ENCODE measurements at regions not wholly inside any gene's neighbourhood (a gene's known extent, or its start where the extent isn't known, plus 50 kb on each side); places are given as distances from the start of the nearest gene placed in this dataset.

DNA sequence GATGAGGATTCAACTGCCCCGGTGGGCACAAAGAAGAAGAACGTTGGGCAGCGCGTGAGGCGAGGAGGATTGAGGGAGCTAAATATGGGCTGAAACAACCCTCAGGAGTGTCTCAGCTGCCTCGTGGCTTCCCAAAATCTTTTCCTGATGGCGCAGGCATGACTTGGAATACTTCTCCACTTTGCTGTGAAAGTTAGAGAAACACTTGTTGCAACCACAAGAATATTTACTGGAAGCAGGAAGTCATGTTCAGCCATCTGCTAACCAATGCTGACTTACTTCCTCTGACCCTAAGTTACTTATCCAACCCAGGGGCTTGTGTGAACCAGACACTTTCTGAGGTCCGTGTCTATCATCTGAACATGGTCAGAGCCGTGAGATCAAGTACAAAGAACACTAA is 148.8 kb downstream of the ARL4C start:
- BruUV-seq (replicated peaks), result no TSS peak
- TF ChIP-seq POLR2A (IDR thresholded peaks at IDR 0.05; ENCODE audit: low read depth, low read length) (no peak), MYC (IDR thresholded peaks at IDR 0.05; ENCODE audit: low read depth, low read length) (no peak), GATA2 (IDR thresholded peaks at IDR 0.05; ENCODE audit: insufficient read depth, insufficient read length, low read depth, low read length) (no peak), FOS (IDR thresholded peaks at IDR 0.05; ENCODE audit: borderline replicate concordance, insufficient read depth, low read length) (no peak)
- TF ChIP-seq, protein P1, sequence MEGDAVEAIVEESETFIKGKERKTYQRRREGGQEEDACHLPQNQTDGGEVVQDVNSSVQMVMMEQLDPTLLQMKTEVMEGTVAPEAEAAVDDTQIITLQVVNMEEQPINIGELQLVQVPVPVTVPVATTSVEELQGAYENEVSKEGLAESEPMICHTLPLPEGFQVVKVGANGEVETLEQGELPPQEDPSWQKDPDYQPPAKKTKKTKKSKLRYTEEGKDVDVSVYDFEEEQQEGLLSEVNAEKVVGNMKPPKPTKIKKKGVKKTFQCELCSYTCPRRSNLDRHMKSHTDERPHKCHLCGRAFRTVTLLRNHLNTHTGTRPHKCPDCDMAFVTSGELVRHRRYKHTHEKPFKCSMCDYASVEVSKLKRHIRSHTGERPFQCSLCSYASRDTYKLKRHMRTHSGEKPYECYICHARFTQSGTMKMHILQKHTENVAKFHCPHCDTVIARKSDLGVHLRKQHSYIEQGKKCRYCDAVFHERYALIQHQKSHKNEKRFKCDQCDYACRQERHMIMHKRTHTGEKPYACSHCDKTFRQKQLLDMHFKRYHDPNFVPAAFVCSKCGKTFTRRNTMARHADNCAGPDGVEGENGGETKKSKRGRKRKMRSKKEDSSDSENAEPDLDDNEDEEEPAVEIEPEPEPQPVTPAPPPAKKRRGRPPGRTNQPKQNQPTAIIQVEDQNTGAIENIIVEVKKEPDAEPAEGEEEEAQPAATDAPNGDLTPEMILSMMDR (IDR thresholded peaks at IDR 0.05; ENCODE audit: extremely low read depth in 1 of 2, insufficient read depth in 1 of 2, low read depth in 1 of 2, low read length in 2 of 2), result no peak
- ChIA-PET CTCF (no interaction called here), POLR2A (no interaction called here)
- Histone ChIP-seq H3K9me1 (replicated peaks; ENCODE audit: control insufficient read depth, extremely low read depth, insufficient read depth, low read length) (no peaks in the 10 kb centered on the region), H2AFZ (ENCODE audit: low read depth, low read length) (no peak overlapping the region), H3K27ac (ENCODE audit: insufficient read depth, low read depth, low read length) (no peak overlapping the region), H4K20me1 (replicated peaks; ENCODE audit: control insufficient read depth, extremely low read depth, insufficient read depth, low read length) (no peaks in the 10 kb centered on the region), H3K27me3 (ENCODE audit: control insufficient read depth in 2 of 2, insufficient read depth in 2 of 2, low read length in 2 of 2) (no peaks in the 10 kb centered on the region), H3K9me3 (replicated peaks; ENCODE audit: control insufficient read depth, insufficient read depth, low read length) (no peaks in the 10 kb centered on the region), H3K36me3 (ENCODE audit: control insufficient read depth in 2 of 2, extremely low read depth in 1 of 2, insufficient read depth in 2 of 2, low read length in 2 of 2) (no peaks in the 10 kb centered on the region), H3K4me3 (replicated peaks in 1 of 3; ENCODE audit: insufficient read depth in 1 of 3, low read depth in 1 of 3, low read length in 3 of 3) (no peak overlapping the region), H3K4me1 (ENCODE audit: control insufficient read depth, extremely low read depth, insufficient read depth, low read length) (no peaks in the 10 kb centered on the region), H3K9ac (replicated peaks; ENCODE audit: extremely low read depth, insufficient read depth, low read length) (no peak overlapping the region), H3K4me2 (ENCODE audit: insufficient read depth, low read length) (no peak overlapping the region), H3K79me2 (ENCODE audit: control insufficient read depth, insufficient read depth, low read length) (no peaks in the 10 kb centered on the region)
- FAIRE-seq, result no peak
- intact Hi-C loops (cut with micrococcal nuclease) (no loop called here), dilution Hi-C loops (cut with MboI; ENCODE audit: extremely low pct_ligation_motif_present, low sequenced_read_pairs) (no loop called here)
- DNase-seq (ENCODE audit: low read depth, low spot score), result no peak

DNA sequence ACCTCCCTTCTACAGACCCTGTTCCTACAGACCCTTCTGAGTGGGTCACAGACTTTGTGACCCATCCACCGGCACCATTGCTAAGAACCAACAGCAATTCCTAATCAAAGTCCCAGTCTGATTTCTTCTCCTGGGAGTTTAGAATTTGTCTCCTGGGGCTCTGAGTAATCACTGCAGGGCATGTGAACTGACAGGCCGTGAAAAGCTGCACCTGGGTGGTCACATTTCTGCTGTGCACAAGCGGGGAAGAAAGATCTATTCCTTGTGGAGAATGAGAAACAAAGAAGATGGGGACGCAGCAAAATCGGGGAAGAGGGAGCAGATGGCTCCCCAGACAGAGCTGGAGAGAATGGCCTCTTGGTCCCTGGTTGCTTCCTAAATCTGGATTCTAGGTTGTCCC is 151.0 kb downstream of the ARL4C start:
- TF ChIP-seq EZH2 (IDR thresholded peaks at IDR 0.05; ENCODE audit: borderline replicate concordance, low read depth, low read length, severe bottlenecking) (no peak), POLR2AphosphoS5 (IDR thresholded peaks at IDR 0.05; ENCODE audit: insufficient read depth, low read depth, low read length) (no peak), FOS (IDR thresholded peaks at IDR 0.05; ENCODE audit: borderline replicate concordance, insufficient read depth, low read length) (no peak), POLR2A (IDR thresholded peaks at IDR 0.05; ENCODE audit: low read depth, low read length) (no peak), JUN (IDR thresholded peaks at IDR 0.05; ENCODE audit: borderline replicate concordance, insufficient read depth, insufficient read length, low read depth) (no peak), MYC (IDR thresholded peaks at IDR 0.05; ENCODE audit: low read depth, low read length) (no peak), GATA2 (IDR thresholded peaks at IDR 0.05; ENCODE audit: insufficient read depth, insufficient read length, low read depth, low read length) (no peak)
- TF ChIP-seq, protein P1 (IDR thresholded peaks at IDR 0.05; ENCODE audit: extremely low read depth in 1 of 2, insufficient read depth in 1 of 2, low read depth in 1 of 2, low read length in 2 of 2), result no peak
- TF ChIP-seq, protein P2, sequence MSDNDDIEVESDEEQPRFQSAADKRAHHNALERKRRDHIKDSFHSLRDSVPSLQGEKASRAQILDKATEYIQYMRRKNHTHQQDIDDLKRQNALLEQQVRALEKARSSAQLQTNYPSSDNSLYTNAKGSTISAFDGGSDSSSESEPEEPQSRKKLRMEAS (IDR thresholded peaks at IDR 0.05; ENCODE audit: insufficient read depth, insufficient read length), result no peak
- Histone ChIP-seq H3K9ac (replicated peaks; ENCODE audit: extremely low read depth, insufficient read depth, low read length) (no peak overlapping the region), H3K79me2 (ENCODE audit: control insufficient read depth, insufficient read depth, low read length) (no peaks in the 10 kb centered on the region), H4K20me1 (replicated peaks; ENCODE audit: control insufficient read depth, extremely low read depth, insufficient read depth, low read length) (no peaks in the 10 kb centered on the region), H2AFZ (ENCODE audit: low read depth, low read length) (no peak overlapping the region), H3K27me3 (ENCODE audit: control insufficient read depth in 2 of 2, insufficient read depth in 2 of 2, low read length in 2 of 2) (no peaks in the 10 kb centered on the region), H3K9me1 (replicated peaks; ENCODE audit: control insufficient read depth, extremely low read depth, insufficient read depth, low read length) (no peaks in the 10 kb centered on the region), H3K9me3 (replicated peaks; ENCODE audit: control insufficient read depth, insufficient read depth, low read length) (no peaks in the 10 kb centered on the region), H3K4me1 (ENCODE audit: control insufficient read depth, extremely low read depth, insufficient read depth, low read length) (no peaks in the 10 kb centered on the region), H3K27ac (ENCODE audit: insufficient read depth, low read depth, low read length) (no peak overlapping the region), H3K4me3 (replicated peaks in 1 of 3; ENCODE audit: insufficient read depth in 1 of 3, low read depth in 1 of 3, low read length in 3 of 3) (no peak overlapping the region), H3K36me3 (ENCODE audit: control insufficient read depth in 2 of 2, extremely low read depth in 1 of 2, insufficient read depth in 2 of 2, low read length in 2 of 2) (no peaks in the 10 kb centered on the region), H3K4me2 (ENCODE audit: insufficient read depth, low read length) (no peak overlapping the region)
- no peak for DNase-seq (ENCODE audit: low read depth, low spot score)
- BruUV-seq (replicated peaks), result no TSS peak
- ChIA-PET CTCF (interaction anchor here (1.3 to 1.9 kb wide), 2 partner anchors 11 to 210 kb away, joined by 3 to 5 read pairs; no protein-coding TSS in a partner anchor), POLR2A (no interaction called here)
- FAIRE-seq, result no peak
- intact Hi-C loops (cut with micrococcal nuclease), result no loop called here
- dilution Hi-C loops (cut with MboI; ENCODE audit: extremely low pct_ligation_motif_present, low sequenced_read_pairs), result no loop called here
